Stimulated activated CD8-positive, alpha-beta memory T cell treated with anti-CD3 and anti-CD28 coated beads, Interleukin-7, amount 100 ng/mL, for 4 hours (primary cell): ENCODE measurements at regions not wholly inside any gene's neighbourhood (a gene's known extent, or its start where the extent isn't known, plus 50 kb on each side); places are given as distances from the start of the nearest gene placed in this dataset.

Experiments
- DNase-seq, 2 donors: peaks; one replicate each; pipeline ENCODE4 v3.0.0-alpha.2; 2020; ENCODE audit warnings: low read depth in 2 of 2

DNA sequence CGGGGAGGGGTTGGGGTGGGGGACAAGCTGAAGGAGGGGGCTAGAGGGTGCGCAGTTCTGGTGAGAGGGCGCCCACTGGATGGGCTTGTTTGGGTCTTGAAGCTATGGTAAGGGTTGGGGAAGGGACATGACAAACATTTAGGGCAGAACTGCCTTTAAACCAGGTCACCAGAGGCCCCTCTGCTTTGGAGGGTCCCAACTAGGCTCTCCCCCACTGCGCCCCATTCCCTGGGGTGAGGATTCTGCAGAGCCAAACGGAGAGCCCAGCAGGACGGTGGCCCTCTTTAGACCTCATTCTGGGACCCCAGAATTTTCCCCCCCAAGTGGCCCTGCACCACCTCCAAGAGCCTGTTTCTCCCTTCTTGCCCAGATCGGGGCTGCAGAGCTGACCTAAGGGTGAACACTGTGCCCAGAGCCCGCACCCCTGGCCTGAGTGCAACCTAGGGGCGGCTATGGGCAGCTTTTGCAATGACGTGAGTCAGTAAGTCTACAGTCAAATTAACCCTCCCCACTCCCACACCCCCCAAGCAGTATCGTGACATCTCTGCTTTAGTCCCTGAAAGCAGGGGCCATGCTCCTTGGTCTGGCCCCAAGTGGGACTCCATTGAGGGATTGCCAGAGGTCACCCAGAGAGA is 593.8 kb downstream of the MATN1 start:
- DNase-seq: no peak

DNA sequence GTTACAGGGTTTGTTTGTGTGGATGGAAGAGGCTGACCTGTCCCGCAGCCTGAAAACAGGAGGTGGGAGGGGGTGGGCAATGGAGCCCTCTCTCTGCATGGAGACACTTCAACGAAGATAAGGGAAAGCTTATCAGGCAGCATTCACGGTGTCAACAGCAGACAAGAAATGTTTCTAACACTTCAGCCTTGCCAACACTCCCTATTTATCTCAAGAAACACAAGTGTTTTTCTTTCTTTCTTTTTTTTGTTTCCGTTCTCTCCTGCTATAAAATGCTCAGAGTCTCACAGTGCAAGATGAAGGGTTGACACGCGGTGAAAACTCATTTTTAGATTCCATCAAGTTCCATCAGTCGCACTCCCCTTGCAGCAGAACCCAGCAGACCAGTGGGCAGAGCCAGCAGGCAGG is 594.4 kb downstream of the MATN1 start:
- DNase-seq: no peak

DNA sequence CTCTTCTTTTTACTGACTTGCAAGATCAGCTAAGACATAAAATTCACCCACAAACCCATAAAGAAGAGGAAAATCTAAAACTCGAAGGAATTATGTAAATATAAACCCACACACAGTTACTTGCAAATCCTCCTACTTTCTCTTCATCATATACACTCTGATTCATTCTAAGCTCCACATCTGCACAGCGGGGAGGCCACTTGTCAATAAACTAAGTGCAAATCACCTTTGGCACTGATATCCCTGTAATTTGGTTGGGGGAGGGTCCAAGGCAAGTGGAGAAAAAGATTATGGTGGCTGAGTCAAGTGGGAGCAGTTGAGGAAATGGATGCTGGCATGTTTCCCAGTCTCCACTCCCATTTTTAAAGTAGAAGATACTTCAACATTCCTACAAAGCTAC is 596.5 kb downstream of the MATN1 start:
- no peak for DNase-seq

DNA sequence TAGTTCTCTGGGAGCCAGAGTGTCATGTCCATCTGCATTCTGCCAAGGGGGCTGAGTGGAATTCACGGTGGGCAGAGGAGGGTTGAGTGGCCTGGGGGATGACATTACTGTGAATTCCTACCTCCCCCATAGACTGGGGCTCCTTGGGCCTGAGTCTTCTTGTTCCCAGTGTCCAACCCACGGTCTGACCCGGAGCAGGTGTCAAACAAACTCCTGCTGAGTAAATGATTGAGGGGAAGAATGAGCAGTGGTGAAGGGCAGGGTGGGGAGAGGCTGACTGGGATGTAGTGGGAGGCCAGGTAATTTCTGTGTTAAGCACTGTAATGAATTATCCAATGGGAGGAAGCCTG is 597.6 kb downstream of the MATN1 start:
- DNase-seq: no peak

DNA sequence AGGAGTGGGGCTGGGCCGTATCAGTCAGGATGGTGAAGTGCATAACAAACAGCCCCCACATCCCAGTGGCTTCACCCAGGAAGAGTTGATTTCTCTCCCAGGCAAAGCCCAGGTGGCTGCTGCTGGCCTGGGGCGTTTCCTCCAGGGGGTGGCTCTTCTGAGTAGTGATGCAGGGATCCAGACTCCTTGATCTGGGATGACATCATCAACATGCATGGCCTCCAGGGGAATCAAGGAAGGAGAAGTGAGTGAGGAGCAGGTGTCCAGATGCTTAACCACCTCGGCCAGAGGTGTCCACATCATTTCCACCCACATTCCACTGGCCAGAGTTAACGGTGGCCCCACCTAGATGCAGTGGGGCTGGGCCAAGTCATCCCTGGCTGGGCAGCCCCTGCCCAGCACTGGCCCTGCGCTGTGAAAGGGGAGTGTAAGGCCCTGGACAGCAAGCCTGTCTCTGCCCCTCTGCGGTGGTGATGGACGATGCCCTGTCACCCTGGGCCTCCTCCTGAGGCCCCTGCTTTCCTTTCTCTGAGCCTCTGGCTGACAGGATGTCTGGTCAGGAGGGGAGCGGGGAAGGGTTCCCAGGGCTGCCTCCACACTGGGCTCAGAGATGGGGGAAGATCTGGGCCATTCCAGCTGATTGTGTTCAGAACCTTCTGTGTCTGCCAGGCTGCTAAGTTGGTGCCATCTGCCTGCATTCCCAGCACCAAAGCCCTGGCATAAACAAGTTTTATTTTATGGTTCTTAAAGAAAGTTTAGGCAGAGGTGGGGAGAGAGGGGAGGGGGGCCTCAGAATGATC is 598.2 kb downstream of the MATN1 start:
- no peak for DNase-seq

DNA sequence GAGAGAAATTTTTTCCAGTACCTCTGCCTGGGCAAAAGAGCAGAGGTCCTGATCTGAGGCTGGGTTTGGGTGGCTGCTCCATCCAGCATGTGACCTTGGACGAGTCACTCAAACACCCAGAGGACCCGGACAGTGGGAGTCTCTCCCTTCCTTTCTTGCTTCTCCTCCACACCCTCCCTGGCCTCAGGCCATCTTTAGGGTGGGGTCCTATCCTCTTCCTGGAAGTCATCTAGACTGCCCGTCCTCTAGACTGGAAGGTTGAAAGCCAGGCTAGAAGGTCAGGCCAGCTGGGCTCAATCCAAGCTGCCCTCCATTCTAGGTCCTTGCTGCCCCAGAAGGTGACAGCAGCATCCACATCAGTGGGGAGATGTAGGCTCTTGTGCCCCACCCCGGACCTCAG is 599.5 kb downstream of the MATN1 start:
- no peak for DNase-seq

DNA sequence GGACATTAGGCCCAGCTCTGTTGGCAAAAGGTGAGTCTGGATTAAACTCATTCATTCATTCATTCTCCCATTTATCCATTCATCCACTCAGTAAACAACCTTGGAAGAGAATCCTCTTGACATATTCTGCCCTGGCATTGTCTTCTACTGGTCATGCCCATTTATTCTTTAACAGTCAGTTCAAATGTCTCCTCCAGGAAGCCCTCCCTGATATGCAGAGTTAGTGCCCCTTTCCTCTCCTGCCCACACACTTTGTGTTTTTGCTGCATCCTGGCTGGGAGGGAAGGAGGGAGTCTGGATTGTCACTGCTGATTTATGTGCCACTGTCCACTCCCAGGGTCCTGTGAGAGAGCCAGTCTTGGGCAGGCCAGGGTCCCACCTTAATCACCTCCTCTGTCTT is 600.3 kb downstream of the MATN1 start:
- no peak for DNase-seq

DNA sequence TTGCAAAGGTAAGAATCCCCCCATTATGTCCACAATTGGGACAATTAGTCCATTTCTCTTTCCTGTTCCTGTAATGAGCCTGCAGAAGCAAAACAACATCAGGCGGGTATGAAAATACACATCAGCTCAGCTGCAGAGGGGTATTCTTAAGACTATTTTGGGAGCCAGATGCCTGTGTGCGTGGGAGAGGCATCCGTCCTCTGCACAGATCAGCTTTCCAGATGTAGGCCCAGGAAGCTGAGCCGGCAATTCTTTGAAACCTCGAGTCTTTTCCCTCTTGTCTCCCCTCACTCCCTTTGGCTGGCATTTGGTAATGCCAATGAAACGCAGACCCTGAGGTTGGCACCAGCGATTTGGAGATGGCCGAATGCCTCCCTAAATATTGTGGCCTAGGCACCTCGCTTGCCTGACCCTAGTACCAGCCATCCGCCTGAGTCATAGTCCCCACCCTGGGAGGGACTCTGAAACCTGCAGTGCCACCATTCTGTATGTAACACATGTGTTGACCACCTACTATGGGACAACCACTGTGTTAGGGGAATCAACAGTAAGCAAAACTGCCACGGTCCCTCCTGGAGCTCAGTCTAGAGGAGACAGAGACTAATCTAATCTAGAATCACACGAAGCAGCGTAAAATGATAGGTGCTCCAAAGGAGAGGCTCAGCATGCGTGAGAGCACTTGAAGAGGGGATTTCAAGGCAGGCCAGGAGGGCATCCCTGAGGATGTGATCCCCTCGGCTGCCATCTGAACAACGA is 603.0 kb downstream of the MATN1 start:
- DNase-seq: no peak

DNA sequence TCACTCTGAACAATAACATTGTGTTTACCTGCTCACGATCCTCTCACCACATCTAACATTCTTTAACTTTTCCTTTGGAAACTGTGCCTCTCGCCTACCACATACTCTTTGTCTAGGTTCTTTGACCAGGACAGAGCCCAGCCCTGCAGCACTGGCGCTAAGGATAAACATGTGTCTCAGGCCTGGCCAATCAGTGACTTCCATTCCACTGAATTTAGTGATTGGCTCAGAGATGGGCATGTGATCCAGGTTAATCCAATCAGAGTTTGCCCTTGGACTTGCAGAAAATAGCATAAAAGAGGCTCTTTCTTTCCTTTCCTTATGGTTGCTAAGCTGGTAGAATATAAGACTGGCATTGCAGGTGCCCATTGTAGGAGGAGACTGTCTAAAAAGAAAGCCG is 605.7 kb downstream of the MATN1 start:
- no peak for DNase-seq

DNA sequence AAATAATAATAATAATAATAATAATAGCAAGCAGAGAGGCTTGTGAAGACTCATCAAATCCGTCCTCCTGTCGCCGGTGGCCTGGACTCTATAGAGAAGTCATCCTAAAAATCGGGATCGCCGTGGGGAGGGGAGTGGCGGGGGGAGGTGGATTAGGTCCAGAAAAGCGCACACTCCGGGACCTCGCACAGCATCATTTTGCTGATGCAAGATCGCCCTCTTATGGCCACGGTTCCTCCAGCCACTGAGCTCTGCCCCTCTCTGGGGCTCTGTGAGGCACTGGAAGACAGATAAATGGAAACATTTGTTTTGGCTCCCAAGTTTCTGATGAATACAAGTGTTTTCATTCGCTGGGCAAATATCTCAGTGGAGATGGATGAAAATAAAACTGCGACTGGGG is 612.0 kb downstream of the MATN1 start:
- no peak for DNase-seq

DNA sequence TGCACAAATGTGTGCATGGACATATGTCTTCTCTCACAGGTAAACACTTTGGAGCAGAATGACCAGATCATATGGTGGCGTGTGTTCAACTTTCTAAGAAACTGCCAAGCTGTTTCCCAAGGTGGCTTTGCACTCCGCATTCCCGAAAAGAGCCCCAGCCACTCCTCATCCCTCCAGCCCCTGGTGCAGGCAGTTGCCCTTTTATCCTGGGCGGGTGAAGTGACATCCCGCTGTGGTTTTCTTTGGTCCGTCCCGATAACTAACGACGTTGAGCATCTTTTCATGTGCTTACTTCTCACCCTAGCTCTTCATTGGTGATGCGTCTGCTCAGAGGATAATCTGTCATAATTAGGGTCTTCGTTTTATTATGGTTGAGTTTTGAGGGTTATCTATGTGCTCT is 612.5 kb downstream of the MATN1 start:
- no peak for DNase-seq

DNA sequence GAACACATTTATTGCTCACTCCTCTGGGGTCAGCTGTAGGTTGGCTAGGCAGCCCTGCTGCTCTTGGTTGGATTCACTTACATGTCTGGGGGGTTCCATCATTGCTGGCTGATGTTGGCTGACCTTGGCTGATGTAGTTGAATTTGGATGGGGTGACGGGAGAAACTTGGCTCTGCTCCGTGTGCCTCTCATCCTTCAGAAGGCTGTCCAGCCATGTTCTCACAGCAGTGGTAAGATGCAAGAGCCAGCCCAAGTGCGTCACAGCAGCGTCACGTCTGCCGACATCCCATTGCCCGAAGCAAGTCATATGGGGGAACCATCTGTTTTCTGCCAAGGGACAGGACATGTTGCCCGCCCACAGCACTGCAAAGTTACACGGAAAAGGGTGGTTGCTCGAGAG is 613.5 kb downstream of the MATN1 start:
- DNase-seq: no peak

DNA sequence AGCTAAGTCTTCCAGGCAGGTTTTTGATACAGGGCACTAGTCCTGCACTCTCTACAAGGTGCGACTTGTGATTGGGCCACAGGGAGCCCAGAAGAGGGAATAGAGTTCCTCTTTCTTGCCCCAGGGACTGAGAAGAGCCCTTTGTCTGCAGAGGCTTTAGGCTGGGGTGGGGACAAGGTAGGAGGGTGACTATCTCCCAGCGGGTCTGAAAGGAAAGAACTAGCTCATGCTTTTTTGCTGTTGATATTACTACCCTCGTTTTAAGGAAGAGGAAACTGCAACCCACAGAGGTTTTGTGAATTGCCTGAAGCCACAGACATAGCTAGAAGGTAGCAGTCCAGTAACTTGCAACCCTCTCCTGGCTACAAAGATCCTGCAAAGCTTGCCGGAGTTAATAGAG is 615.2 kb downstream of the MATN1 start:
- no peak for DNase-seq

DNA sequence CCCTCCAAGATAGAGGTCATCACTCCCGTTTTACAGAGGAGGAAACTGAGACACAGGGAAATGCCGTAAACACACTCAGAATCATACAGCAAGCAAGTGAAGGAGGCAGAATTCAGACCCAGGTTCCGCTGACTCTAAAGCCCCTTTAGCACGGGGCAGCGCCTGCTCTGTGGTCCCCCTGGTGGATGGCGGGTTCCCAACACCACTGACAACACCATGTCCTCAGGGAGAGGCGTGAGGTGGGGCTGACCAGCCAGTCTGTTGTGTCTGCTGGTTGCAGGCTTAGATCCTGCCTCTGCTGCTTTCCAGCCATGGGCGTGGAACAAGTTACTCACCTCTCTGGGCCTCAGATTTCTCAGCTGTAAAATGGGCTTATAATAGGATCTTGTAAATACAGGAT is 617.3 kb downstream of the MATN1 start:
- no peak for DNase-seq

DNA sequence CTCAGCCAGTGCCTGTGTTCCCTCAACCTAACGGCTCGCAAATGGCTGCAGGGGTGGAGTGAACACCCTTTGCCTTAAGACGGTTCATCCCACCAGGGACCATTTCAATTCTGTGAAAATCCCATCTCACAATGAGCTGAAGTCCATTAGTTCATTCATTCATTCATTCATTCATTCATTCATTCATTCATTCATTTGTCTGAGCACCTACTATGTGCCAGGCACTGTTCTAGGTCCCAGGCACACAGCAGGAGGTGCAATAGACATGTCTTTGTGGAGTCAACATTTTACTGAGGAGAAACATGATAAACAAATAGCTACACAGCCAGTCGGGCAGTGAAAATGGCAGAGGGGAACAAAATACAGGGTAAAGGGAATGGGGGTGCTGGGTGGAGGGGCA is 618.8 kb downstream of the MATN1 start:
- no peak for DNase-seq

DNA sequence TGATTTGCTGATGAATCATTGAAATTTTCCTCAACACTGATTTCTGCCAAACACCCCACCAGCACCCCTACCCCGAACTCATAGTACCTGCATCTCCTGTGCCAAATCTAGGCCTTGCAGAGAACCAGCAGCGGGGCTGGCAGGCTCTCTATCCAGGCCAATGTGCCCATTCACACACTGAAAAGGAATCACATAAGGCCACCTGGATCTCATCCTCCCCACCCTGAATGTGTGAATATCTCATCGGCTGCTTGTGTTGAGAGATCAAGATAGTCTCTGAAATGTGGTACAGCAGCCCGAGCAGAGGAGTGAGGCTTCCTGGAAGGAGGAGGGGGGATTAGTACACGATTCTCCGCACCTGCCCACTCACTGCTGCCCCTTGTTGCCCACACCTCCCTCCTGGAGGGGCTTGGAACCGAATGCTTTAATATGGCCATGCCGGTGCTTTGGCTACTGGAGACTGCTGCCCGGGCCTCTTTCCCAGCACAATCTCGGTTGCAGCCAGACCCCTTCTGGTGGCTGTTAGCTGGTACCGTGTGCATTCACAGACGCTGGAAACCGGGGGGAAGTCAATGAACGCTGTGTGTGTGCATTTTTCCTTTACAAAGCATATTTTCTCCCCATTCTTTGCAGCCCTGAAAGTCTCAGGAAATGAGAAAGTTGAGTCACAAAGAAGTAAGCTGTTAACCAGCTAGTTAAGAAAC is 619.5 kb downstream of the MATN1 start:
- no peak for DNase-seq

DNA sequence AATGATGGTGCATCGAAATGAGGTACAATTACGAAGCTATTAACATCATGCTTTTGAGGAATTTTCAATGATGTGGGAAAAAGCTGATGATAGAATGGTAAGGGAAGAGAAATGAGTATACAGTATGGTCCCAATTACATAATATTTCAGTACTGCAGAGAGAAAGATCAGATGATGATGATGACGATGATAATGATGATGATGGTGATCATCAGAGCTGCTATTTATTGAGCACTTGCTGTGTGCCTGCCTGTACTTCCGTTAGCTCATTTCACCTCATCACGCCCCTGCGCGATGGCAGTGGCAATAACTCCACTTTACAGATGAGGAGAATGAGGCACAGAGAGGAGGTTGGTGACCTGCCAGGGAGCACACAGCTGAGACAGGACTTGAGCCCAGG is 620.8 kb downstream of the MATN1 start:
- DNase-seq: no peak

DNA sequence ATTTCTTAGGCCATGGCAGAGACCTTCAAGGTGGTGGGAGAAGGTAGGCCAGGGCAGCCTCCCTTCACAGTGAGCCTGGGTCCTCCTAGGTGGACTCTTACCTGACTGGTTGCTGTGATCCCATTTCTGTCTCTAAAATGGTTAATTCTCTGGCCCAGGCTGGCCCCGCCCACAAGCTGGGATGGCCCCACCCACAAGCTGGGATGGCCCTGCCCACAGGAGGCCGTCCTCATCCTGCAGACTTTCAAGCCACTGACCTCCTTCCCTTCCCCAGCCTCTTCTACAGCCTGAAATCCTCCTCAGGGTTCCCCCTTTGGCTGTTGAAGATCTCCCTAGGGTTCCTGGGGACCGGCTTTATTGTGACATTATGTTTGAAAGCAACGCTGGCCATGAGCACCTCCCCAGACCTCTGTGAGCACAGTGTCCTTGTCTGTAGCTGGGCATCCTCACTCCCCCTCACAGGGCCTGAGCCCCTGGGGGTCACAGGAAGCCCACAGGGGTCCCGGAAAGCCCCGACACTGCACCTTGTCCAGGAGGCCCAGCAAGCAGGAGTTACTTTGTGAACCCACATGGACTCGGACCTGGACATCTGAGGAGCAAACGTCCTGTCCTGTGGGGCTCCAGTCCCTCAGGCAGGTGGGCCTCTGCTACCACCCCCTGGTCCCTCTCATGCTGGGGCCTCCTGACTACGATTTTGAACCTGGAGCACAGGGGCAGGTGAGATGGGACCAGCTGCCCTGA is 621.7 kb downstream of the MATN1 start:
- no peak for DNase-seq

DNA sequence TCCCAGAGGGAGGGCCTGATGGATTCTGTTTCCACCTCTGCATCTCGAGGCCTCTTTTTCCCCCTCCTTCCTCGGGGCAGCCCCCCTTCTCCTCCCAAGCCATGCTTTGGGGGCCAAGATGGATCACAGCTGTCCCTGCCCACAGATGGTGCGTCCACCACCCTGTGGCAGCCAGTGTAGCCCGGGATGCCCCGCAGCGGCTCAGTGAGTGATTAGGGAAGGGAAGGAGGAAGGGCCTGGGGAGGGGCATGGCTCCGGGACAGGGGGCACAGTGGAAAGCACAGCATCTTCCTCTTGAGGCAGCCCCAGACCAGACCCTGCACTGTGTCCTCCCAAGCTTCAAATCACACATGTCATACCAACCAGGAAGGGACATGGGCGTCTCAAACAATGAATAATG is 622.4 kb downstream of the MATN1 start:
- no peak for DNase-seq

DNA sequence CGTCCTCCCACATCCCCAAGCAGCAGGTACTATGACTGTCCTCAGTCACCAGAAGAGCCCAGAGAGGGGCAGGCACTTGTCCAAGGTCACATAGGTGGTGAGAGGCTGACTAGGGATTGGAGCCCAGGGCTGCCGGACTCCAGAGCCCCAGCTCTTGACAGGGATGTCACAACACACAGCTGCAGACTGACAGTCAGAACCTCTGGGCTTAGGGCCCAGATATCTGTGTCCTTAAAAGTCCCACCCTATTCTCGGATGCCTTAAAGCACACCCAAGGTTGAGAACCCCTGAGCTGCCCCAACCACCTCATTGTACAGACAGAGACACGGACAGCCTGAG is 622.9 kb downstream of the MATN1 start:
- no peak for DNase-seq

DNA sequence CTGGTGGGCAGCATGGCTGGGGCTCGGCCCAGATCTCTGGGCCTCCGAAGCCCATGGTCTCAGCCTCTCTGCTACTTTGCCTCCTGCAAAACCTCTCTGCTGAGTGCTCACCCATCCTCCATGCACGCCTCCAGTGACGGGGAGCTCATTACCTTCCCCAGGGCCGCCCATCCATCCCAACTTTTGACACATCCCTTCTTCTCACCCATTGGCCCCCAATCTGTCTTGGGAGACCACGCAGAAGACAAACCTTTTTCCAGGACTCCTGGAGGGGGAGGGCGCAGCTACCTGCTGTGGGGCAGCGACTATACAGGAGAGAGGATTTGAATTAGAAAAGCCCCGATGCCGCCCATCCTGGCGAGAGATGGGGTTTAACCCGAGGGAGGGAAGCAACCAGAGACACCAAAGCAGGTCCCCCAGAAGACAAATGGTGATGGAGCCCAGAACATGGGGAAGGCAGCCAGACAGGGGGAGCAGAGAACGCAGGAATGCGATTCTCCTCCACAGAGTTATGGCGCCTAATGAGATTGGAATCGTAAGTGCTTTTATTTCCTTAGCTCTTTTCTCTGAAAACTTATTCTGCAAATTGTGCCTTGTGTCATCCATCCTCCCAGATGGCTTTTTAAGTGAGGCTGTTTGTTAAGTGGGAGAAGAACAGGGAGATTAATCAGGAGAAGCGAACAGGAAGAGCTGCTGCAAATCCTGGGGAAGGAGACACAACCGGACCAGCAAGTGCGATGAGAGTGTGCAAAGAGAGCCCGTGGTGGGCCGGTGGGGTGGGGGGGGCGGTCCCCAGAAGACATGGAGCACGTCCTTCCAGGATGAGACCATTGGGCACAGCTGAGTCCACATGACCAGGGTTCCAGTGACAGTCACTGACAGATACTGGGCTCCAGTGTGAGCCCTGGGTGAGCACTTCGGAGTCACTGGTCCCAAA is 623.5 kb downstream of the MATN1 start:
- no peak for DNase-seq
